Stimulated activated CD8-positive, alpha-beta memory T cell treated with anti-CD3 and anti-CD28 coated beads, Interleukin-15, amount 100 ng/mL, for 48 hours (primary cell): ENCODE measurements at regions not wholly inside any gene's neighbourhood (a gene's known extent, or its start where the extent isn't known, plus 50 kb on each side); places are given as distances from the start of the nearest gene placed in this dataset.

Experiments
- DNase-seq, 2 donors: peaks; one replicate each; pipeline ENCODE4 v3.0.0-alpha.2; 2020; ENCODE audit warnings: low read depth in 2 of 2

DNA sequence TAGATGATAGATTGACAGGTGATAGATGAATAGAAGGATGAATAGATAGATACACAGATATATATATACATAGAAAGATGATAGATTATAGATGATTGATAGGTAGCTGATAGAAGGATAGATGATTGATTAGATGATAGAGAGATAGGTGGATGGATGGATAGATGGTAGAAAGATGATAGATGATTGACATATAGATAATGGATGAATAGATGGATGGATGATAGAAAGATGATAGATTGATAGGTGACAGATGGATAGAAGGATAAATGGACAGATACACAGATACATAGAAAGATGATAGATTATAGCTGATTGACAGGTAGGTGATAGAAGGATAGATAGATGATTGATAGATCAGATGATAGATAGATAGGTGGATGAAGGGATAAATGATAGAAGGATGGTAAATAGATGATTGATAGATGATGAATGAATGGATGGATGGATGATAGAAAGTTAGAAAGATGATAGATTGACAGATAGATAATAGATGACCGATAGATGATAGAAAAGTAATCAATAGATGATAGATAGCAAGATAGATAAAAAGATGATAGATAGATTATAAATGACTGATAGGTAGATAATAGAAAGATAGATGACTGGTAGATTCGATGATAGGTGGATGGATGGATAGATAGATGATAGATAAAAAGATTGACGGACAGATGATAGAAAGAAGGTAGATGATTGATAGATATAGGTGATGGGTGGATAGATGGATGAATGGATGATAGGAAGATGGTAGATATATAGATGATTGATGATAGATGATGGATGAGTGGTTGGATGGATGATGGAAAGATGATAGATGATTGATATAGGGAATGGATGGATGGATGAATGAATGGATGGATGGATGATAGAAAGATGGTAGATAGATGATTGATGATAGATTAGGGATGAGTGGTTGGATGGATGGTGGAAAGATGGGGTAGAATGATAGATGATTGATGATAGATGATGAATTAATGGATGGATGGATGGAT, 80.4 kb downstream of the MICALL2 start:
- no peak for DNase-seq

DNA sequence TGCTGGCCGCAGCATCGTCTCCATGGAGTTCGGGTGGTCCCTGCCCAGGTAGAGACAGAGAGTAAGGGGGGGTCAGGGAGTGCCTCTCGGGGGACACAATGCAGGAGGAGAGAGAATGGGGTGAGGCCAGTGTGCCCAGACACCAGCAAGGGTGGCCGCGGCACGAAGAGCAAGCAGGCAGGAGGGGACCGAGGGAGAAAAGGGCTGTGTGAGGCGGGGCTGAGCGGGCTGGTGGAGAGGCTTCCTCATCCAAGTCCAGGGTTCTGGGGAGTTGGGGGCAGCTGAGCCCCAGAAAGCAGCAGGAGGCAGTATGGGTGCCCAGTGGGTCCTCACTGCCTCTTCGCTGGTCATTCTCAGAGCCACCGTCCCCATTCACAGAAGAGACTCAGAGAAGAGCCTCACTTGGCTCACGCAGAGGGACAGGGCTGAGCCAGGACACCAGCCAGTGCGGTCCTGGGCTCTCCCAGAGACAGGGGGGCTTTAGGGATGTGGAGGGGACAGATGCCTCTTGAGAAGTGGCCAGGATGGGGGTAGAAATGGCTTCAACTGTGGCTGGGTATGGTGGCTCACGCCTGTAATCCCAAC, 78.9 kb downstream of the MICALL2 start:
- DNase-seq: no peak

DNA sequence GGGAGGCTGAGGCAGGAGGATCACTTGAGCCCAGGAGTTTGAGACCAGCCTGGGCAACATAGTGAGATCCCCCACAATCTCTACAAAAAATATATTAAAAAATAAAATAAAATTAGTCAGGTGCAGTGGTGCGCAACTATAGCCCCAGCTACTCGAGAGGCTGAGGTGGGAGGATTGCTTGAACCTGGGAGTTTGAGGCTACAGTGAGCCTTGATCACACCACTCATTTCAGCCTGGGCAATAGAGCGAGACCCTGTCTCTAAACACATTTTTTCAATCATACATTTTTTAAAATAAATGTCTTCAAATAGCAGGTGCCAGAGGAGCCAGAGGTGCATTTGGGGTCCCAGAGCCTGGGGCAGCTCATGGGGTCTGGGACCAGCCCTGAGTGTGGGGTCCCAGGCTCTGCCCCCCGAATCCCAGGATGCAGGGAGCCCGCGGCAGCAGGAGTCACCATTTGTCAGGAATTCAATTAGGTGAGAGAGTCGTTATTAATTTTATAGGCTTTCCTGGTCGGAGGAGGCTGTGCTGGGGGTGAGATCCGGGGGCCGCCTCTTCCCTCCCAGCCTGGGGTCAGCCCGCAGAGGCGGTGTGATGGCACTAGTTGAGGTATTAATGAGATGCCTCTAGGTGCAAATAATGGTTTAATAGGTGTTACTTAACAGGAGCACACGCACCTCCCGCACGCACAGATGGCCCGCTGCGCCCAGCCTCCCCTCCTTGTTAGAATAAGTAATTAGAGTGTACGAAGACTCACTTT, 78.3 kb downstream of the MICALL2 start:
- DNase-seq: no peak

DNA sequence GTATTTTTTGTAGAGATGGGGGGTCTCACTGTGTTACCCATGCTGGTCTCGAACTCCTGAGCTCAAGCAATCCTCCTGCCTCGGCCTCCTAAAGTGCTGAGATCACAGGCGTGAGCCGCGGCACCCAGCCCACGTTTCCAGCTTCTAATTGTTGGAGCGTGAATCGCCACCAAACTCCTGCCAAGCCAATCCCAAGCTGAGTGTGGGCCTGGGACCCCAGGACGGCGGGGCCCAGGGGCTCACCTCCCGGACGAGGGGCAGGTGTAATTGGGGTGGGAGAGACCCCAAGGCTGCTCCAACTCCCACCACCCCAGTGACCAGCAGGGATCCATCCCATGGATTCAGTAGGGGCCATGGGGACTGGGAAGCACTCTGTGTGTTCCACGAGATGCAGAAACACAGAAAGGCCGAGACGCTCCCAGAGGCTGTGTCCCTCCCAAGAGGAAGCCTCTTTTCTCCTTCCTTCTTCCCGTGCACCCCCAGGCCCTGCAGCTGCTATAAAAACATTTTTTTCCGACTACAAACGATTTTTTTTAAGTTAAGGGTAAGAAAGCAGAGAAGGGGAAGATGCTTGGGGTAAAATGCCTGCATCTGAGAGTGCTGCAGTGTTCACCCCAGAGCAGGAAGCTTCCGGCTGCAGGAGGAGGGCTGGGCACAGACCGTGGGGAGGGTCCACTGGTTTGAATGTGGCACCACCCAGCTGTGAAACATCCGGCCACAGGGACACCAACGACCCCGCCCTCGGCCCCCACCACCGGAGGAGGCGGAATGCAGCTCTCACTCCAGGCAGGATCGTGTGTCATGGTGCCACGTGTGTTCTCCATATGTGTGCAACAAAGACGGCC, 76.5 kb downstream of the MICALL2 start:
- no peak for DNase-seq

DNA sequence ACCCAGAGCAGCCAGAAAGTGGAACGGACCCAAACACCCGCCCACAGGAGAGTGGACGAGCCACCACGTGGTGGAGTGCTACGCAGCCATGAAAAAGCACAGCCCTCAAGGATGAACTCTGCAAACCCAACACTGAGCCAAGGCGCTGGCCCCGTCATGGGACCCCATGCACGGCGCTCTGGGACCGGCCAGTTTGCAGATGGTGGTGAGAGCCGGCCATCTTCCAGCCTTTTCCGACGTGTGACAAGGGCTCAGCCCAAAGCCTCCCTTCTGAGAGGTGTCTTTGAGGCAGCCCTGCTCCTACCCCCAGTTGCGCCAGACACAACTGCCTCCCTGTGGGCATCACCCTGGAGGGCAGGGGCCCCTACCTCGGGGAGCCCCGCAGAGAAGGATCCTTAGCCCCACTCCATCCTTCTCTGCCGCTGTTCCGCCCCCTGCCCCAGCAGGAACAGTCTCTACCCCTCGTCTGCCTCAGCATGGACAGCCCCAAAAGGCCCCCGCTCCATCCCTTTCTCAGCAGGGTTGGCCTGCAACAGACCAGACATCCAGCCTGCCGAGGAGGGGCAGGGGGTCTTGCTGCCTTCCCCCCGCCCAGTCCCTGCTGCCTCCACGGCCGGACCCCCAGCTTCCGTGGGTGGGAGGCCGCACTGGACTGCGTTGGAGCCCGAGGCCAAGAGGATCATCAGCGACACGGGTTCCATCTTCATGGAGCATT, 75.7 kb downstream of the MICALL2 start:
- DNase-seq: no peak

DNA sequence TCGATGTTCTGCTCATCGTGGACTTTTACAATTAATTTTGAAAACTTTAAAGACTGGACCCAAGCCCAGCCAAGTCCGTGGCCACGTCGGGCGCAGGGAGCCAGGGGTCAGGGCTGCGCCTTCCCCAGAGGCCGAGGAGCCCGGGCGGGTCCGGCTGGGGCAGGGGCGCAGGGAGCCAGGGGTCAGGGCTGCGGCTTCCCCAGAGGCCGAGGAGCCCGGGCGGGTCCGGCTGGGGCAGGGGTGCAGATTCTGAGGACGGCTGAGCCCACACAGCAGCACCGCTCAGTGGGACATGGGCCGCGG, 75.2 kb downstream of the MICALL2 start:
- DNase-seq: no peak
